H9 (cell line): ENCODE measurements at regions not wholly inside any gene's neighbourhood (a gene's known extent, or its start where the extent isn't known, plus 50 kb on each side); places are given as distances from the start of the nearest gene placed in this dataset.
"Not testable (repeated sequence)": the region's sequence is repeated elsewhere in the genome, so short reads cannot be mapped to it uniquely, and the experiment has no call there.

Experiments
- DNase-seq: peaks from one replicate; pipeline ENCODE4 v3.0.0-alpha.2; 2017
- H2AFZ ChIP-seq: one replicate; pipeline ENCODE4 v1.6.1; 2013; ENCODE audit warnings: mild to moderate bottlenecking, low read length, control low read depth, moderate library complexity
- H2AK5ac ChIP-seq: 2 replicates; pipeline ENCODE4 v1.6.1; 2013; ENCODE audit warnings: low read length, control low read depth, mixed read lengths; ENCODE audit not compliant: insufficient read length
- H2BK120ac ChIP-seq: one replicate; pipeline ENCODE4 v1.6.1; 2013; ENCODE audit warnings: low read depth, mild to moderate bottlenecking, low read length, control low read depth, inconsistent platforms; ENCODE audit not compliant: poor library complexity, severe bottlenecking
- H2BK12ac ChIP-seq: 2 replicates; pipeline ENCODE4 v1.6.1; 2013; ENCODE audit warnings: low read length, control low read depth, mixed read lengths, low read depth; ENCODE audit not compliant: insufficient read length
- H2BK15ac ChIP-seq: 2 replicates; pipeline ENCODE4 v1.6.1; 2013; ENCODE audit warnings: low read depth, low read length, control low read depth
- H2BK20ac ChIP-seq: one replicate; pipeline ENCODE4 v1.6.1; 2013; ENCODE audit warnings: low read depth, mild to moderate bottlenecking, low read length, control low read depth, inconsistent platforms; ENCODE audit not compliant: poor library complexity, severe bottlenecking
- H2BK5ac ChIP-seq: 2 replicates; pipeline ENCODE4 v1.6.1; 2013; ENCODE audit warnings: low read length, control low read depth, mixed read lengths; ENCODE audit not compliant: insufficient read length
- H3K14ac ChIP-seq: 2 replicates; pipeline ENCODE4 v1.6.1; 2013; ENCODE audit warnings: low read length, control low read depth; ENCODE audit not compliant: insufficient read depth
- H3K18ac ChIP-seq: 2 replicates; pipeline ENCODE4 v1.6.1; 2013; ENCODE audit warnings: low read depth, mild to moderate bottlenecking, mixed read lengths, low read length, control low read depth; ENCODE audit not compliant: insufficient read length
- H3K23ac ChIP-seq: 2 replicates; pipeline ENCODE4 v1.6.1; 2013; ENCODE audit warnings: low read length, control low read depth, mixed read lengths, low read depth; ENCODE audit not compliant: insufficient read length
- H3K23me2 ChIP-seq: 2 replicates; pipeline ENCODE4 v1.6.1; 2013; ENCODE audit warnings: low read depth, mild to moderate bottlenecking, mixed read lengths, low read length, control low read depth; ENCODE audit not compliant: insufficient read length, poor library complexity, severe bottlenecking
- H3K27ac ChIP-seq: 2 replicates; pipeline ENCODE4 v1.5.1; 2013; ENCODE audit warnings: low read length, control low read depth, mixed read lengths, low read depth; ENCODE audit not compliant: insufficient read length
- H3K27me3 ChIP-seq: 2 replicates; pipeline ENCODE4 v1.6.1; 2013; ENCODE audit warnings: low read length, control low read depth, inconsistent platforms; ENCODE audit not compliant: insufficient read depth
- H3K4ac ChIP-seq: 2 replicates; pipeline ENCODE4 v1.6.1; 2013; ENCODE audit warnings: low read depth, mild to moderate bottlenecking, control low read depth, inconsistent platforms, low read length, moderate library complexity
- H3K4me1 ChIP-seq: 2 replicates; pipeline ENCODE4 v1.6.1; 2013; ENCODE audit warnings: low read length, control low read depth, inconsistent platforms; ENCODE audit not compliant: insufficient read depth
- H3K4me2 ChIP-seq: 2 replicates; pipeline ENCODE4 v1.6.1; 2013; ENCODE audit warnings: low read length, control low read depth, mixed read lengths; ENCODE audit not compliant: insufficient read length, insufficient read depth
- H3K56ac ChIP-seq: 2 replicates; pipeline ENCODE4 v1.6.1; 2013; ENCODE audit warnings: low read depth, mild to moderate bottlenecking, mixed read lengths, low read length, control low read depth; ENCODE audit not compliant: insufficient read length
- H3K79me1 ChIP-seq: 2 replicates; pipeline ENCODE4 v1.6.1; 2013; ENCODE audit warnings: low read depth, mild to moderate bottlenecking, moderate library complexity, low read length, control low read depth, inconsistent platforms; ENCODE audit not compliant: insufficient read depth, poor library complexity, severe bottlenecking
- H3K79me2 ChIP-seq: 2 replicates; pipeline ENCODE4 v1.6.1; 2013; ENCODE audit warnings: low read length, control low read depth, inconsistent platforms; ENCODE audit not compliant: insufficient read depth
- H3K9ac ChIP-seq: 2 replicates; pipeline ENCODE4 v1.6.1; 2013; ENCODE audit warnings: low read length, control low read depth, mixed read lengths; ENCODE audit not compliant: insufficient read length; ENCODE audit errors: extremely low read depth
- H3K9me3 ChIP-seq: one replicate; pipeline ENCODE4 v1.6.1; 2013; ENCODE audit warnings: low read depth, low read length, inconsistent platforms; ENCODE audit not compliant: control insufficient read depth
- H3T11ph ChIP-seq: one replicate; pipeline ENCODE4 v1.6.1; 2013; ENCODE audit warnings: mild to moderate bottlenecking, low read length, control low read depth, inconsistent platforms
- H4K20me1 ChIP-seq: one replicate; pipeline ENCODE4 v1.6.1; 2013; ENCODE audit not compliant: control insufficient read depth, insufficient read length, insufficient read depth
- H4K5ac ChIP-seq: 2 replicates; pipeline ENCODE4 v1.6.1; 2013; ENCODE audit warnings: low read depth, mild to moderate bottlenecking, mixed read lengths, low read length, control low read depth; ENCODE audit not compliant: insufficient read length
- H4K8ac ChIP-seq: replicated peaks from 2 replicates; pipeline ENCODE4 v1.6.1; 2013; ENCODE audit warnings: low read length, control low read depth, mixed read lengths, low read depth; ENCODE audit not compliant: insufficient read length
- H4K91ac ChIP-seq: 2 replicates; pipeline ENCODE4 v1.6.1; 2013; ENCODE audit warnings: low read depth, mild to moderate bottlenecking, moderate library complexity, mixed read lengths, low read length, control low read depth; ENCODE audit not compliant: insufficient read length
- H3K27ac Mint-ChIP-seq, 3 experiments: 2 replicates in 2 of 3; 3 replicates in 1 of 3; pipeline ENCODE4 v1.8.0; 2020 to 2021; ENCODE audit warnings: mixed read lengths in 3 of 3, mild to moderate bottlenecking in 1 of 3, moderate library complexity in 1 of 3
- H3K27me3 Mint-ChIP-seq: 2 replicates; pipeline ENCODE4 v1.8.0; 2021; ENCODE audit warnings: low read depth, mild to moderate bottlenecking, moderate library complexity, mixed read lengths
- H3K36me3 Mint-ChIP-seq, 3 experiments: 2 replicates in 2 of 3; 3 replicates in 1 of 3; pipeline ENCODE4 v1.8.0; 2020 to 2021; ENCODE audit warnings: low read depth in 3 of 3, mixed read lengths in 3 of 3; ENCODE audit not compliant: insufficient read depth in 1 of 3
- H3K4me1 Mint-ChIP-seq, 2 experiments: 2 replicates each; pipeline ENCODE4 v1.8.0; 2020; ENCODE audit warnings: mixed read lengths in 2 of 2
- H3K4me3 Mint-ChIP-seq, 2 experiments: 2 replicates in 1 of 2; 3 replicates in 1 of 2; pipeline ENCODE4 v1.8.0; 2020 to 2021; ENCODE audit warnings: mild to moderate bottlenecking in 2 of 2, mixed read lengths in 2 of 2, moderate library complexity in 1 of 2
- H3K9me3 Mint-ChIP-seq, 2 experiments: 2 replicates in 1 of 2; 3 replicates in 1 of 2; pipeline ENCODE4 v1.8.0; 2020; ENCODE audit warnings: mild to moderate bottlenecking in 2 of 2, mixed read lengths in 2 of 2, moderate library complexity in 1 of 2
- WGBS: extraction: QIAGEN DNeasy Blood & Tissue Kit; methylation state at CpG from one replicate; pipeline ENCODE4 v1.1.7; 2013; ENCODE audit warnings: missing lambda C conversion rate, low lambda C conversion rate, mixed read lengths; ENCODE audit not compliant: insufficient read length; ENCODE audit errors: extremely low coverage; 5-methylcytosine and 5-hydroxymethylcytosine counted together

GRCh38 chr17:30601984-30602383 lies 124.8 kb downstream of the GOSR1 start:
- H3K4me1 ChIP-seq, H3K9ac ChIP-seq, H3T11ph ChIP-seq, H2BK15ac ChIP-seq, H4K91ac ChIP-seq, H3K79me2 ChIP-seq, H3K23me2 ChIP-seq, H3K18ac ChIP-seq, H3K56ac ChIP-seq, DNase-seq, H3K27ac ChIP-seq, H3K27me3 Mint-ChIP-seq, H2BK120ac ChIP-seq, H3K79me1 ChIP-seq, H4K8ac ChIP-seq, H3K14ac ChIP-seq, H2AK5ac ChIP-seq, H3K4ac ChIP-seq, H2AFZ ChIP-seq, H2BK5ac ChIP-seq, H4K20me1 ChIP-seq, H3K23ac ChIP-seq, H3K9me3 ChIP-seq, H4K5ac ChIP-seq, H2BK12ac ChIP-seq, H3K9me3 Mint-ChIP-seq, H3K36me3 Mint-ChIP-seq, H2BK20ac ChIP-seq, H3K27ac Mint-ChIP-seq, H3K27me3 ChIP-seq: not testable (repeated sequence)
- no CpG with 5 or more reads among the region's 7 CpGs for WGBS
- peaks cover 31% of the 10 kb centered on the region in 2 experiments for H3K4me1 Mint-ChIP-seq
- H3K4me2 ChIP-seq: peak overlapping the region; percentile 43
- H3K4me3 Mint-ChIP-seq: peak overlapping the region; percentile 96 to 100
